Endodermal cell (in vitro differentiated cells): ENCODE measurements at regions not wholly inside any gene's neighbourhood (a gene's known extent, or its start where the extent isn't known, plus 50 kb on each side); places are given as distances from the start of the nearest gene placed in this dataset.

ENCODE experiments used
- DNase-seq: peaks from one replicate; pipeline ENCODE4 v3.0.0-alpha.2; 2017
- H3K27ac ChIP-seq: 2 replicates; pipeline ENCODE4 v1.5.1; 2013; ENCODE audit warnings: mild to moderate bottlenecking, low read depth, low read length, moderate library complexity
- H3K27me3 ChIP-seq: 2 replicates; pipeline ENCODE4 v1.6.1; 2013; ENCODE audit warnings: mild to moderate bottlenecking, low read length, moderate library complexity; ENCODE audit not compliant: insufficient read depth, control insufficient read depth, poor library complexity, severe bottlenecking
- H3K36me3 ChIP-seq: 2 replicates; pipeline ENCODE4 v1.7.0; 2013; ENCODE audit warnings: mild to moderate bottlenecking, low read length, moderate library complexity; ENCODE audit not compliant: control insufficient read depth, insufficient read depth
- H3K4me1 ChIP-seq: one replicate; pipeline ENCODE4 v1.7.0; 2013; ENCODE audit warnings: low read length; ENCODE audit not compliant: control insufficient read depth, insufficient read depth
- H3K4me3 ChIP-seq: 2 replicates; pipeline ENCODE4 v1.5.1; 2013; ENCODE audit warnings: mild to moderate bottlenecking, low read length, moderate library complexity
- H3K9ac ChIP-seq: 2 replicates; pipeline ENCODE4 v1.6.1; 2013; ENCODE audit warnings: mild to moderate bottlenecking, low read length, moderate library complexity; ENCODE audit not compliant: poor library complexity, severe bottlenecking; ENCODE audit errors: extremely low read depth
- H3K9me3 ChIP-seq: 2 replicates; pipeline ENCODE4 v1.6.1; 2013; ENCODE audit warnings: mild to moderate bottlenecking, low read length, moderate library complexity; ENCODE audit not compliant: control insufficient read depth
- H3K27ac Mint-ChIP-seq: 2 replicates; pipeline ENCODE4 v1.8.0; 2020; ENCODE audit warnings: mixed read lengths
- H3K27me3 Mint-ChIP-seq: 2 replicates; pipeline ENCODE4 v1.8.0; 2021; ENCODE audit warnings: mild to moderate bottlenecking, mixed read lengths; ENCODE audit not compliant: insufficient read depth
- H3K36me3 Mint-ChIP-seq: 2 replicates; pipeline ENCODE4 v1.8.0; 2020; ENCODE audit warnings: low read depth, mixed read lengths
- H3K4me1 Mint-ChIP-seq: 2 replicates; pipeline ENCODE4 v1.8.0; 2020; ENCODE audit warnings: mixed read lengths
- H3K4me3 Mint-ChIP-seq: 2 replicates; pipeline ENCODE4 v1.8.0; 2020; ENCODE audit warnings: mild to moderate bottlenecking, moderate library complexity, mixed read lengths
- H3K9me3 Mint-ChIP-seq: 2 replicates; pipeline ENCODE4 v1.8.0; 2020; ENCODE audit warnings: mild to moderate bottlenecking, mixed read lengths
- CTCF ChIP-seq: fragments of 200-600 bp; sonication (generic); conservative IDR thresholded peaks from 2 replicates; pipeline ENCODE4 v1.5.0; 2021; ENCODE audit warnings: antibody characterized with exemption, mild to moderate bottlenecking
- WGBS, 2 experiments: methylation state at CpG; one replicate each; pipeline versions ENCODE4 v1.1.5 to v1.1.7; 2013; ENCODE audit warnings: missing lambda C conversion rate in 2 of 2, mixed read lengths in 1 of 2; ENCODE audit not compliant: insufficient coverage in 1 of 2, insufficient read length in 1 of 2; 5-methylcytosine and 5-hydroxymethylcytosine counted together

GRCh38 chr6:50922579-50923525, 104.2 kb downstream of the TFAP2B start:
- WGBS, 2 experiments, result 0% methylated on average over 1 of the region's 1 CpG; no CpG with 5 or more reads in 1 of the 2 experiments
- DNase-seq, result no peak
- peaks cover 28% of the 10 kb centered on the region for H3K9me3 Mint-ChIP-seq
- H3K4me3 Mint-ChIP-seq, result no peak overlapping the region
- Histone ChIP-seq H3K4me1 (no peaks in the 10 kb centered on the region), H3K27me3 (no peaks in the 10 kb centered on the region), H3K9ac (no peak overlapping the region), H3K9me3 (no peaks in the 10 kb centered on the region), H3K4me3 (no peak overlapping the region), H3K27ac (no peak overlapping the region), H3K36me3 (no peaks in the 10 kb centered on the region)
- no peak overlapping the region for H3K27ac Mint-ChIP-seq
- TF ChIP-seq CTCF, result no peak
- peaks cover 4% of the 10 kb centered on the region for H3K4me1 Mint-ChIP-seq
- H3K36me3 Mint-ChIP-seq, result no peaks in the 10 kb centered on the region
- H3K27me3 Mint-ChIP-seq, result peaks cover 5% of the 10 kb centered on the region

GRCh38 chr6:50924758-50925157, 106.1 kb downstream of the TFAP2B start:
- DNase-seq, result no peak
- Mint-ChIP-seq H3K27ac (no peak overlapping the region), H3K4me1 (peaks cover 17% of the 10 kb centered on the region), H3K36me3 (no peaks in the 10 kb centered on the region), H3K9me3 (peaks cover 23% of the 10 kb centered on the region), H3K27me3 (no peaks in the 10 kb centered on the region), H3K4me3 (no peak overlapping the region)
- no peak overlapping the region for H3K27ac ChIP-seq
- H3K27me3 ChIP-seq, result no peaks in the 10 kb centered on the region
- H3K4me1 ChIP-seq, result no peaks in the 10 kb centered on the region
- no peak overlapping the region for H3K4me3 ChIP-seq
- H3K9me3 ChIP-seq, result no peaks in the 10 kb centered on the region
- no peaks in the 10 kb centered on the region for H3K36me3 ChIP-seq
- H3K9ac ChIP-seq, result no peak overlapping the region
- TF ChIP-seq CTCF, result no peak
- WGBS, 2 experiments, result 87 to 92% methylated on average over 3 of the region's 3 CpGs

- no peak for TF ChIP-seq CTCF
- Histone ChIP-seq H3K27me3 (no peaks in the 10 kb centered on the region), H3K9ac (no peak overlapping the region), H3K4me3 (no peak overlapping the region), H3K36me3 (no peaks in the 10 kb centered on the region), H3K4me1 (no peaks in the 10 kb centered on the region), H3K9me3 (no peaks in the 10 kb centered on the region), H3K27ac (no peak overlapping the region)
- Mint-ChIP-seq H3K4me1 (peaks cover 17% of the 10 kb centered on the region), H3K9me3 (peaks cover 20% of the 10 kb centered on the region), H3K36me3 (no peaks in the 10 kb centered on the region), H3K27ac (peak overlapping the region; percentile 21), H3K27me3 (no peaks in the 10 kb centered on the region), H3K4me3 (no peak overlapping the region)
- DNase-seq, result peak; percentile 50
These were observed 106.9 kb downstream of the TFAP2B start for GRCh38 chr6:50925548-50925947.
